K562 (cell line): ENCODE measurements at regions not wholly inside any gene's neighbourhood (a gene's known extent, or its start where the extent isn't known, plus 50 kb on each side); places are given as distances from the start of the nearest gene placed in this dataset.
A peak's percentile ranks its signal among the peaks of the same experiment; 100 is the strongest.

ENCODE experiments used
- ATAC-seq: fragments of 200-7000 bp; cut with Tn5 transposase; 3 replicates; pipeline ENCODE4 v1.9.1; 2020; ENCODE audit warnings: moderate library complexity
- BruUV-seq: library from RNA; stranded (reverse); fragments of 400-500 nt; replicated peaks from 2 replicates; lab custom pipeline; 2021; lab: Mats Ljungman, UMichigan
- CTCF ChIA-PET: fragments of 300-600 bp; formaldehyde crosslinking; extraction: SDS; loops from one replicate; lab custom pipeline; 2021; ENCODE audit warnings: low intra/inter-chr PET ratio; lab: Yijun Ruan, JAX
- POLR2A ChIA-PET: fragments of 300-600, 350-650 bp; sonication (Branson Sonifier 250); formaldehyde crosslinking; extraction: SDS; loops from one replicate; lab custom pipeline; 2021; ENCODE audit warnings: antibody characterized with exemption, inconsistent platforms; lab: Yijun Ruan, JAX
- DNase-seq, 4 experiments: peaks; one replicate each; pipeline versions ENCODE4 v3.0.0 to v3.0.0-alpha.2; 2011 to 2018; ENCODE audit warnings: low spot score in 3 of 4, mixed read lengths in 3 of 4; ENCODE audit errors: extremely low read depth in 1 of 4
- FAIRE-seq: peaks from 2 replicates; lab custom pipeline; 2011; peaks lifted over from hg19 to GRCh38; lab: Jason Lieb, UNC
- H2AFZ ChIP-seq: 2 replicates; pipeline ENCODE4 v1.6.0; 2011; ENCODE audit warnings: low read depth, low read length, control low read depth, inconsistent platforms
- H3K27ac ChIP-seq: fragments of 200-600 bp; 3 replicates; pipeline ENCODE4 v1.8.0; 2011; ENCODE audit warnings: low read depth, mild to moderate bottlenecking, control low read depth, inconsistent platforms, low read length, moderate library complexity, mixed read lengths; ENCODE audit errors: extremely low read depth
- H3K27me3 ChIP-seq, 2 experiments: fragments of 300-600 bp in 1 of 2; 2 replicates in 1 of 2; 3 replicates in 1 of 2; pipeline versions ENCODE4 v1.6.0 to v1.8.0; 2011; ENCODE audit warnings: inconsistent platforms in 2 of 2, low read length in 2 of 2, mild to moderate bottlenecking in 1 of 2, mixed read lengths in 1 of 2, moderate library complexity in 1 of 2; ENCODE audit not compliant: control insufficient read depth in 2 of 2, insufficient read depth in 2 of 2
- H3K36me3 ChIP-seq: fragments of 300-600 bp; 3 replicates; pipeline ENCODE4 v1.8.0; 2011; ENCODE audit warnings: mild to moderate bottlenecking, low read length, inconsistent platforms; ENCODE audit not compliant: control insufficient read depth, insufficient read depth
- H3K4me1 ChIP-seq, 2 experiments: fragments of 200-600 bp in 1 of 2; replicated peaks in 1 of 2; 2 replicates in 1 of 2; 3 replicates in 1 of 2; pipeline versions ENCODE4 v1.5.1 to v1.8.0; 2011; ENCODE audit warnings: inconsistent platforms in 2 of 2, low read length in 2 of 2, mild to moderate bottlenecking in 1 of 2, mixed read lengths in 1 of 2, moderate library complexity in 1 of 2; ENCODE audit not compliant: control insufficient read depth in 2 of 2, insufficient read depth in 2 of 2
- H3K4me2 ChIP-seq: 2 replicates; pipeline ENCODE4 v1.6.1; 2011; ENCODE audit warnings: low read length, control low read depth, inconsistent platforms, mixed read lengths; ENCODE audit not compliant: insufficient read depth
- H3K4me3 ChIP-seq: fragments of 200-600 bp; sonication (generic), shearing (Covaris generic); 2 replicates; pipeline ENCODE4 v1.5.1; 2016; ENCODE audit warnings: control low read depth, inconsistent platforms
- H3K79me2 ChIP-seq: fragments of 200-600 bp; 3 replicates; pipeline ENCODE4 v1.8.0; 2011; ENCODE audit warnings: low read length, inconsistent platforms; ENCODE audit not compliant: control insufficient read depth, insufficient read depth
- H3K9ac ChIP-seq, 2 experiments: 2 replicates each; pipeline versions ENCODE4 v1.6.0 to v1.6.1; 2011; ENCODE audit warnings: low read depth in 2 of 2, low read length in 2 of 2, control low read depth in 1 of 2, inconsistent platforms in 1 of 2, mild to moderate bottlenecking in 1 of 2, mixed read lengths in 1 of 2; ENCODE audit not compliant: insufficient read depth in 1 of 2
- H3K9me1 ChIP-seq: one replicate; pipeline ENCODE4 v1.6.0; 2011; ENCODE audit warnings: inconsistent platforms, mild to moderate bottlenecking, low read length, moderate library complexity; ENCODE audit not compliant: control insufficient read depth, insufficient read depth
- H3K9me3 ChIP-seq: replicated peaks from 2 replicates; pipeline ENCODE4 v1.5.1; 2011; ENCODE audit warnings: low read depth, low read length, inconsistent platforms; ENCODE audit not compliant: control insufficient read depth, insufficient read depth
- H4K20me1 ChIP-seq: replicated peaks from 2 replicates; pipeline ENCODE4 v1.6.1; 2011; ENCODE audit warnings: low read length, inconsistent platforms, mixed read lengths; ENCODE audit not compliant: control insufficient read depth, insufficient read depth
- ATF3 ChIP-seq, 2 experiments: fragments of 450-650 bp in 1 of 2; sonication (generic) in 1 of 2; formaldehyde crosslinking in 1 of 2; IDR thresholded peaks in 1 of 2; conservative IDR thresholded peaks in 1 of 2; 2 replicates each; pipeline versions ENCODE4 v1.6.1 to v1.8.1; 2016 to 2023; ENCODE audit warnings: mild to moderate bottlenecking in 2 of 2, moderate library complexity in 2 of 2, inconsistent platforms in 1 of 2, missing genetic modification reagents in 1 of 2
- E2F5 ChIP-seq: sonication (generic); formaldehyde crosslinking; IDR thresholded peaks from 2 replicates; pipeline ENCODE4 v1.8.0; 2022; ENCODE audit warnings: mild to moderate bottlenecking, missing genetic modification reagents
- FOSL1 ChIP-seq: fragments of 200-800 bp; sonication (Bioruptor generic); conservative IDR thresholded peaks from 2 replicates; pipeline ENCODE4 v1.6.1; 2016; ENCODE audit warnings: missing genetic modification characterization, missing compliant biosample characterization
- JUN ChIP-seq, 2 experiments: sonication (generic) in 1 of 2; formaldehyde crosslinking in 1 of 2; IDR thresholded peaks; 2 replicates each; pipeline versions ENCODE4 v1.6.1 to v1.8.0; 2012 to 2022; ENCODE audit warnings: borderline replicate concordance in 2 of 2, mild to moderate bottlenecking in 2 of 2, improper control_type of control experiment in 1 of 2, low read depth in 1 of 2, low read length in 1 of 2, missing genetic modification reagents in 1 of 2
- JUND ChIP-seq, 2 experiments: IDR thresholded peaks; 2 replicates in 1 of 2; 3 replicates in 1 of 2; pipeline ENCODE4 v1.6.1; 2011; ENCODE audit warnings: borderline replicate concordance in 2 of 2, low read depth in 2 of 2, low read length in 2 of 2, improper control_type of control experiment in 1 of 2, missing biosample characterization in 1 of 2, missing genetic modification characterization in 1 of 2, missing genetic modification reagents in 1 of 2
- MAX ChIP-seq: sonication (generic); formaldehyde crosslinking; IDR thresholded peaks from 2 replicates; pipeline ENCODE4 v1.9.0; 2022; ENCODE audit warnings: mild to moderate bottlenecking, missing genetic modification reagents
- SFPQ ChIP-seq: fragments of 200-400 bp; formaldehyde crosslinking; IDR thresholded peaks from 2 replicates; pipeline ENCODE4 v1.6.1; 2017; ENCODE audit warnings: mild to moderate bottlenecking, low read depth, low read length, moderate library complexity
- WGBS: fragments of 100-300 bp; shearing (Covaris generic); methylation state at CpG from one replicate; pipeline ENCODE4 v1.1.6; 2016; ENCODE audit warnings: low coverage, mixed read lengths; ENCODE audit not compliant: insufficient coverage; ENCODE audit errors: missing lambda C conversion rate; 5-methylcytosine and 5-hydroxymethylcytosine counted together
- in situ Hi-C: fragments of 300-500 bp; cut with MboI; formaldehyde crosslinking; loops from 4 replicates; pipeline ENCODE4 v1.15.0; 2018; ENCODE audit warnings: inconsistent platforms, mixed read lengths
- intact Hi-C: fragments of 100-400 bp; cut with micrococcal nuclease; formaldehyde crosslinking; loops from 2 replicates; pipeline ENCODE4 v1.14.2; 2022

- TF ChIP-seq MAX (CRISPR knock-in tag), result no peak
Observed at GRCh38 chr14:51341338-51341737, 101.3 kb downstream of the TMX1 start (continued).

- Histone ChIP-seq H3K27me3 (no peaks in the 10 kb centered on the region), H3K9me3 (no peaks in the 10 kb centered on the region), H3K36me3 (no peaks in the 10 kb centered on the region), H4K20me1 (no peaks in the 10 kb centered on the region), H3K79me2 (no peaks in the 10 kb centered on the region), H3K4me1 (no peaks in the 10 kb centered on the region), H2AFZ (no peak overlapping the region), H3K27ac (no peak overlapping the region), H3K9ac (no peak overlapping the region), H3K4me3 (no peak overlapping the region), H3K9me1 (no peaks in the 10 kb centered on the region), H3K4me2 (no peak overlapping the region)
- ChIA-PET POLR2A (no interaction called here), CTCF (no interaction called here)
- no peak for ATAC-seq
- no TSS peak for BruUV-seq
- in situ Hi-C loops (no loop called here), intact Hi-C loops (no loop called here)
- DNase-seq, result peak in 1 of 4 experiments; percentile 1
- WGBS, result 0% methylated on average over 4 of the region's 4 CpGs
- no peak for FAIRE-seq
- TF ChIP-seq ATF3 (IDR thresholded peaks at IDR 0.05) (peak; percentile 53; the same call in 1 of the 2 replicates), ATF3 (CRISPR knock-in tag; conservative IDR thresholded peaks at IDR 0.05) (no peak), JUND (IDR thresholded peaks at IDR 0.05; ENCODE audit: borderline replicate concordance, low read depth, low read length) (peak; percentile 38; the same call in 1 of the 2 replicates), JUND (tag; IDR thresholded peaks at IDR 0.05; ENCODE audit: borderline replicate concordance, low read depth, low read length) (no peak; the same call in 2 of the 3 replicates), SFPQ (no peak), E2F5 (no peak), JUN (IDR thresholded peaks at IDR 0.05; ENCODE audit: borderline replicate concordance, low read depth, low read length) (0 out of 2 replicates have a peak, but pooled peaks have one; percentile 20), JUN (CRISPR knock-in tag; IDR thresholded peaks at IDR 0.05; ENCODE audit: borderline replicate concordance) (no peak), FOSL1 (tag) (peak; percentile 57)
Observed at GRCh38 chr14:51342226-51342625, 102.2 kb downstream of the TMX1 start.
